DOHH2 (cell line): ENCODE measurements at regions not wholly inside any gene's neighbourhood (a gene's known extent, or its start where the extent isn't known, plus 50 kb on each side); places are given as distances from the start of the nearest gene placed in this dataset.

Source experiments
- H3F3A ChIP-seq: fragments of 200-600 bp; sonication (generic), shearing (Covaris generic); 2 replicates; pipeline ENCODE4 v1.6.0; 2016; ENCODE audit warnings: antibody characterized with exemption, mild to moderate bottlenecking; ENCODE audit not compliant: control insufficient read depth, insufficient read depth
- H3K27ac ChIP-seq: fragments of 200-600 bp; sonication (generic); 2 replicates; pipeline ENCODE4 v1.5.1; 2014; ENCODE audit warnings: low read depth, mild to moderate bottlenecking, low read length, moderate library complexity
- H3K27me3 ChIP-seq: fragments of 200-600 bp; sonication (generic); 2 replicates; pipeline ENCODE4 v1.6.1; 2014; ENCODE audit warnings: mild to moderate bottlenecking, low read length, mixed read lengths; ENCODE audit not compliant: control insufficient read depth
- H3K36me3 ChIP-seq: fragments of 200-600 bp; sonication (generic); 2 replicates; pipeline ENCODE4 v1.6.1; 2014; ENCODE audit warnings: mild to moderate bottlenecking, low read length, moderate library complexity, mixed read lengths; ENCODE audit not compliant: control insufficient read depth
- H3K4me1 ChIP-seq: fragments of 200-600 bp; sonication (generic); 2 replicates; pipeline ENCODE4 v1.6.1; 2014; ENCODE audit warnings: mild to moderate bottlenecking, low read length, mixed read lengths; ENCODE audit not compliant: control insufficient read depth
- H3K4me2 ChIP-seq: fragments of 200-600 bp; sonication (generic); 2 replicates; pipeline ENCODE4 v1.6.0; 2014; ENCODE audit warnings: mild to moderate bottlenecking, low read length, moderate library complexity
- H3K4me3 ChIP-seq: fragments of 200-600 bp; sonication (generic); 2 replicates; pipeline ENCODE4 v1.5.1; 2014; ENCODE audit warnings: mild to moderate bottlenecking, low read length, mixed read lengths
- H3K79me2 ChIP-seq: fragments of 200-600 bp; sonication (generic); 2 replicates; pipeline ENCODE4 v1.6.1; 2014; ENCODE audit warnings: mild to moderate bottlenecking, low read length, mixed read lengths; ENCODE audit not compliant: control insufficient read depth
- H3K9me2 ChIP-seq: fragments of 200-600 bp; sonication (generic); replicated peaks from 2 replicates; pipeline ENCODE4 v1.6.1; 2014; ENCODE audit warnings: mild to moderate bottlenecking, low read length, mixed read lengths; ENCODE audit not compliant: control insufficient read depth
- H3K9me3 ChIP-seq: fragments of 200-600 bp; sonication (generic); 2 replicates; pipeline ENCODE4 v1.6.1; 2014; ENCODE audit warnings: antibody characterized with exemption, low read length, mixed read lengths; ENCODE audit not compliant: control insufficient read depth, insufficient read depth
- H4K20me1 ChIP-seq: fragments of 200-600 bp; sonication (generic); 2 replicates; pipeline ENCODE4 v1.6.0; 2014; ENCODE audit warnings: low read depth, mild to moderate bottlenecking, antibody characterized with exemption, low read length, moderate library complexity; ENCODE audit not compliant: control insufficient read depth, insufficient read depth
- CTCF ChIP-seq: fragments of 200-600 bp; sonication (generic); IDR thresholded peaks from one replicate; pipeline ENCODE4 v1.5.1; 2014; ENCODE audit warnings: antibody characterized with exemption, mild to moderate bottlenecking, low read depth, low read length; ENCODE audit not compliant: poor library complexity, severe bottlenecking
- EZH2phosphoT487 ChIP-seq: fragments of 200-600 bp; sonication (generic); IDR thresholded peaks from 2 replicates; pipeline ENCODE4 v1.6.1; 2017; ENCODE audit warnings: borderline replicate concordance, mild to moderate bottlenecking, antibody characterized with exemption, low read length, moderate library complexity, mixed read lengths

DNA sequence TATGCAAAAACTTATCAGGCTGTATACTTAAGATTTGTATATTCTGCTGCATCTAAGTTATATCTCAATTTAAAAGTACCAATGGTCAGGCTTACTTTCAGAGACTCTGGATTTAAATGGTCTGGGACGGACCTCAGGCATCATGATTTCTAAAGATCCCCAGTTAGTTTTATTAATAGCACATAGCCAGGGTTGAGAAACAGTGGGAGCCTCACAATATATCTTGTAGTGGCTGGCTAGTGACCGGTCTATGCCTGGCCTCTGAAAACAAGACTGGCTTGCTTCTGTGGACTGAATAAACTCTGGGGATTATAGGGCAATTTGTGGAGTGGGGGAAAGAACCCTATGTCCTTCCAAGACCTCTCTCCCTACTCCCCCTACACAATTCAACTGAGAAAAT, 162.5 kb upstream of the SLC1A4 start:
- Histone ChIP-seq H3K27me3 (no peaks in the 10 kb centered on the region), H3K9me3 (no peaks in the 10 kb centered on the region), H3F3A (peaks cover 6% of the 10 kb centered on the region; the same call in 1 of the 2 replicates), H3K79me2 (no peaks in the 10 kb centered on the region), H3K36me3 (no peaks in the 10 kb centered on the region), H3K9me2 (no peaks in the 10 kb centered on the region), H3K4me1 (peaks cover 32% of the 10 kb centered on the region), H3K27ac (no peak overlapping the region), H3K4me2 (no peak overlapping the region), H3K4me3 (no peak overlapping the region), H4K20me1 (no peaks in the 10 kb centered on the region)
- no peak for TF ChIP-seq CTCF
- no peak for TF ChIP-seq EZH2phosphoT487

- no peaks in the 10 kb centered on the region for H3K9me2 ChIP-seq
- no peaks in the 10 kb centered on the region for H3K36me3 ChIP-seq
- peaks cover 6% of the 10 kb centered on the region; the same call in 1 of the 2 replicates for H3F3A ChIP-seq
- H3K27me3 ChIP-seq = no peaks in the 10 kb centered on the region
- H3K4me3 ChIP-seq = no peak overlapping the region
- H3K79me2 ChIP-seq = no peaks in the 10 kb centered on the region
- H3K27ac ChIP-seq = no peak overlapping the region
- no peak overlapping the region for H3K4me2 ChIP-seq
- H3K4me1 ChIP-seq = peaks cover 33% of the 10 kb centered on the region
- H4K20me1 ChIP-seq = no peaks in the 10 kb centered on the region
- TF ChIP-seq CTCF (no peak), EZH2phosphoT487 (no peak)
- no peaks in the 10 kb centered on the region for H3K9me3 ChIP-seq
Measured at GRCh38 chr2:64828261-64828660, 160.9 kb upstream of the SLC1A4 start.

DNA sequence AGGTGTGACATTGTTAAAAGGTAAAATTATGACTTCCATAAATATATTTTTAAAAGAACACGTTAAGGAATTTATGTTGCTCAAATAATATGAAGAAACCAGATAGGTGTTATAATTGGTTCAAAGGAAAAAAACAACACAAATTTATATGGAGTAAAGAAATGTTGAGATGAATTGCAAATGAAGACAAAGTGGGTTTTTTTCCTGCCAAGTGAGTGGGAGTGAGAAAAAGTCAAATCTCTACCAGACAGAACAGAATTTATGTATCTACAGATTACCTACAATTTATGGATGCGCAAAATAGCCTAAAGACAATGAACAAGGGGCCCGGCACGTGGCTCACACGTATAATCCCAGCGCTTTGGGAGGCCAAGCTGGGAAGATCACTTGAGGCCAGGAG, 159.7 kb upstream of the SLC1A4 start:
- Histone ChIP-seq H3K4me1 (peaks cover 28% of the 10 kb centered on the region), H3K27me3 (no peaks in the 10 kb centered on the region), H3K79me2 (no peaks in the 10 kb centered on the region), H3K9me2 (no peaks in the 10 kb centered on the region), H3K27ac (no peak overlapping the region), H3K4me3 (no peak overlapping the region), H3F3A (peaks cover 6% of the 10 kb centered on the region; the same call in 1 of the 2 replicates), H3K9me3 (no peaks in the 10 kb centered on the region), H3K4me2 (no peak overlapping the region), H4K20me1 (no peaks in the 10 kb centered on the region), H3K36me3 (no peaks in the 10 kb centered on the region)
- no peak for TF ChIP-seq CTCF
